K562 (cell line): ENCODE measurements at regions not wholly inside any gene's neighbourhood (a gene's known extent, or its start where the extent isn't known, plus 50 kb on each side); places are given as distances from the start of the nearest gene placed in this dataset.

Source experiments
- ATAC-seq: fragments of 200-7000 bp; cut with Tn5 transposase; 3 replicates; pipeline ENCODE4 v1.9.1; 2020; ENCODE audit warnings: moderate library complexity
- BruUV-seq: library from RNA; stranded (reverse); fragments of 400-500 nt; replicated peaks from 2 replicates; lab custom pipeline; 2021; lab: Mats Ljungman, UMichigan
- CTCF ChIA-PET: fragments of 300-600 bp; formaldehyde crosslinking; extraction: SDS; loops from one replicate; lab custom pipeline; 2021; ENCODE audit warnings: low intra/inter-chr PET ratio; lab: Yijun Ruan, JAX
- POLR2A ChIA-PET: fragments of 300-600, 350-650 bp; sonication (Branson Sonifier 250); formaldehyde crosslinking; extraction: SDS; loops from one replicate; lab custom pipeline; 2021; ENCODE audit warnings: antibody characterized with exemption, inconsistent platforms; lab: Yijun Ruan, JAX
- DNase-seq, 4 experiments: peaks; one replicate each; pipeline versions ENCODE4 v3.0.0 to v3.0.0-alpha.2; 2011 to 2018; ENCODE audit warnings: low spot score in 3 of 4, mixed read lengths in 3 of 4; ENCODE audit errors: extremely low read depth in 1 of 4
- FAIRE-seq: peaks from 2 replicates; lab custom pipeline; 2011; peaks lifted over from hg19 to GRCh38; lab: Jason Lieb, UNC
- H2AFZ ChIP-seq: 2 replicates; pipeline ENCODE4 v1.6.0; 2011; ENCODE audit warnings: low read depth, low read length, control low read depth, inconsistent platforms
- H3K27ac ChIP-seq: fragments of 200-600 bp; 3 replicates; pipeline ENCODE4 v1.8.0; 2011; ENCODE audit warnings: low read depth, mild to moderate bottlenecking, control low read depth, inconsistent platforms, low read length, moderate library complexity, mixed read lengths; ENCODE audit errors: extremely low read depth
- H3K27me3 ChIP-seq, 2 experiments: fragments of 300-600 bp in 1 of 2; 2 replicates in 1 of 2; 3 replicates in 1 of 2; pipeline versions ENCODE4 v1.6.0 to v1.8.0; 2011; ENCODE audit warnings: inconsistent platforms in 2 of 2, low read length in 2 of 2, mild to moderate bottlenecking in 1 of 2, mixed read lengths in 1 of 2, moderate library complexity in 1 of 2; ENCODE audit not compliant: control insufficient read depth in 2 of 2, insufficient read depth in 2 of 2
- H3K36me3 ChIP-seq: fragments of 300-600 bp; 3 replicates; pipeline ENCODE4 v1.8.0; 2011; ENCODE audit warnings: mild to moderate bottlenecking, low read length, inconsistent platforms; ENCODE audit not compliant: control insufficient read depth, insufficient read depth
- H3K4me1 ChIP-seq, 2 experiments: fragments of 200-600 bp in 1 of 2; replicated peaks in 1 of 2; 2 replicates in 1 of 2; 3 replicates in 1 of 2; pipeline versions ENCODE4 v1.5.1 to v1.8.0; 2011; ENCODE audit warnings: inconsistent platforms in 2 of 2, low read length in 2 of 2, mild to moderate bottlenecking in 1 of 2, mixed read lengths in 1 of 2, moderate library complexity in 1 of 2; ENCODE audit not compliant: control insufficient read depth in 2 of 2, insufficient read depth in 2 of 2
- H3K4me2 ChIP-seq: 2 replicates; pipeline ENCODE4 v1.6.1; 2011; ENCODE audit warnings: low read length, control low read depth, inconsistent platforms, mixed read lengths; ENCODE audit not compliant: insufficient read depth
- H3K4me3 ChIP-seq: fragments of 200-600 bp; sonication (generic), shearing (Covaris generic); 2 replicates; pipeline ENCODE4 v1.5.1; 2016; ENCODE audit warnings: control low read depth, inconsistent platforms
- H3K79me2 ChIP-seq: fragments of 200-600 bp; 3 replicates; pipeline ENCODE4 v1.8.0; 2011; ENCODE audit warnings: low read length, inconsistent platforms; ENCODE audit not compliant: control insufficient read depth, insufficient read depth
- H3K9ac ChIP-seq, 2 experiments: 2 replicates each; pipeline versions ENCODE4 v1.6.0 to v1.6.1; 2011; ENCODE audit warnings: low read depth in 2 of 2, low read length in 2 of 2, control low read depth in 1 of 2, inconsistent platforms in 1 of 2, mild to moderate bottlenecking in 1 of 2, mixed read lengths in 1 of 2; ENCODE audit not compliant: insufficient read depth in 1 of 2
- H3K9me1 ChIP-seq: one replicate; pipeline ENCODE4 v1.6.0; 2011; ENCODE audit warnings: inconsistent platforms, mild to moderate bottlenecking, low read length, moderate library complexity; ENCODE audit not compliant: control insufficient read depth, insufficient read depth
- H3K9me3 ChIP-seq: replicated peaks from 2 replicates; pipeline ENCODE4 v1.5.1; 2011; ENCODE audit warnings: low read depth, low read length, inconsistent platforms; ENCODE audit not compliant: control insufficient read depth, insufficient read depth
- H4K20me1 ChIP-seq: replicated peaks from 2 replicates; pipeline ENCODE4 v1.6.1; 2011; ENCODE audit warnings: low read length, inconsistent platforms, mixed read lengths; ENCODE audit not compliant: control insufficient read depth, insufficient read depth
- CLOCK ChIP-seq: fragments of 250-450 bp; sonication (Bioruptor Pico); IDR thresholded peaks from 2 replicates; pipeline ENCODE4 v1.4.0; 2020; ENCODE audit warnings: mild to moderate bottlenecking, moderate library complexity, borderline replicate concordance
- GABPB2 ChIP-seq: fragments of 250-450 bp; sonication (Bioruptor Pico); conservative IDR thresholded peaks from 2 replicates; pipeline ENCODE4 v1.5.1; 2021; ENCODE audit warnings: mild to moderate bottlenecking
- MEF2D ChIP-seq: conservative IDR thresholded peaks from 2 replicates; pipeline ENCODE4 v1.6.1; 2016; ENCODE audit warnings: low read depth, missing genetic modification characterization, missing compliant biosample characterization
- MEIS2 ChIP-seq: fragments of 450-650 bp; IDR thresholded peaks from 2 replicates; pipeline ENCODE4 v1.6.1; 2014; ENCODE audit warnings: mild to moderate bottlenecking; ENCODE audit not compliant: partially characterized antibody
- MYC ChIP-seq, 2 experiments: fragments of 250-450 bp in 1 of 2; sonication (Bioruptor Pico) in 1 of 2; IDR thresholded peaks; 2 replicates each; pipeline versions ENCODE4 v1.5.1 to v1.6.1; 2012 to 2021; ENCODE audit warnings: low read depth in 2 of 2, borderline replicate concordance in 1 of 2, improper control_type of control experiment in 1 of 2, low read length in 1 of 2, mild to moderate bottlenecking in 1 of 2, moderate library complexity in 1 of 2
- POLR2H ChIP-seq: IDR thresholded peaks from 2 replicates; pipeline ENCODE4 v1.6.1; 2016; ENCODE audit warnings: missing genetic modification characterization, low read depth, mild to moderate bottlenecking, control low read depth, missing compliant biosample characterization, moderate library complexity
- SETDB1 ChIP-seq: IDR thresholded peaks from one replicate; pipeline ENCODE4 v1.6.1; 2012; ENCODE audit warnings: low read length, control low read depth, inconsistent platforms
- XRCC3 ChIP-seq: fragments of 450-650 bp; IDR thresholded peaks from 2 replicates; pipeline ENCODE4 v1.6.1; 2017; ENCODE audit warnings: mild to moderate bottlenecking, moderate library complexity
- ZNF174 ChIP-seq: fragments of 250-450 bp; sonication (Bioruptor Pico); IDR thresholded peaks from 2 replicates; pipeline ENCODE4 v1.4.0; 2020; ENCODE audit warnings: mild to moderate bottlenecking
- ZNF217 ChIP-seq: sonication (generic); formaldehyde crosslinking; IDR thresholded peaks from 2 replicates; pipeline ENCODE4 v1.8.0; 2022; ENCODE audit warnings: mild to moderate bottlenecking, missing genetic modification reagents
- WGBS: fragments of 100-300 bp; shearing (Covaris generic); methylation state at CpG from one replicate; pipeline ENCODE4 v1.1.6; 2016; ENCODE audit warnings: low coverage, mixed read lengths; ENCODE audit not compliant: insufficient coverage; ENCODE audit errors: missing lambda C conversion rate; 5-methylcytosine and 5-hydroxymethylcytosine counted together
- in situ Hi-C: fragments of 300-500 bp; cut with MboI; formaldehyde crosslinking; loops from 4 replicates; pipeline ENCODE4 v1.15.0; 2018; ENCODE audit warnings: inconsistent platforms, mixed read lengths
- intact Hi-C: fragments of 100-400 bp; cut with micrococcal nuclease; formaldehyde crosslinking; loops from 2 replicates; pipeline ENCODE4 v1.14.2; 2022

GRCh38 chr2:153558247-153558646, 79.7 kb upstream of the RPRM start:
- Histone ChIP-seq H2AFZ (no peak overlapping the region), H3K27ac (no peak overlapping the region), H3K9me3 (no peaks in the 10 kb centered on the region; the same call in 1 of the 2 replicates), H3K9me1 (no peaks in the 10 kb centered on the region), H3K4me1 (no peaks in the 10 kb centered on the region), H3K4me3 (no peak overlapping the region), H3K79me2 (no peaks in the 10 kb centered on the region), H3K36me3 (no peaks in the 10 kb centered on the region), H3K27me3 (no peaks in the 10 kb centered on the region), H3K4me2 (no peak overlapping the region), H4K20me1 (no peaks in the 10 kb centered on the region), H3K9ac (no peak overlapping the region)
- FAIRE-seq, result no peak
- 0% methylated on average over 2 of the region's 2 CpGs for WGBS
- no peak for DNase-seq
- no peak for TF ChIP-seq ZNF217 (CRISPR knock-in tag)
- no peak for TF ChIP-seq GABPB2 (CRISPR knock-in tag)
- TF ChIP-seq XRCC3, result no peak
- no peak for TF ChIP-seq MYC (IDR thresholded peaks at IDR 0.05; ENCODE audit: low read depth, low read length)
- TF ChIP-seq MYC (CRISPR knock-in tag; IDR thresholded peaks at IDR 0.05; ENCODE audit: borderline replicate concordance, low read depth), result no peak
- no peak for TF ChIP-seq CLOCK (CRISPR knock-in tag)
- TF ChIP-seq ZNF174 (CRISPR knock-in tag), result no peak
- no peak for TF ChIP-seq SETDB1
- TF ChIP-seq POLR2H, result no peak
- TF ChIP-seq MEF2D (tag), result no peak
- TF ChIP-seq MEIS2, result no peak
- in situ Hi-C loops, result no loop called here
- no TSS peak for BruUV-seq
- no peak for ATAC-seq
- intact Hi-C loops, result no loop called here
- ChIA-PET POLR2A (no interaction called here), CTCF (no interaction called here)
